HG02678 (cell line): ENCODE measurements at regions not wholly inside any gene's neighbourhood (a gene's known extent, or its start where the extent isn't known, plus 50 kb on each side); places are given as distances from the start of the nearest gene placed in this dataset.
A peak's percentile ranks its signal among the peaks of the same experiment; 100 is the strongest.
"Not testable (repeated sequence)": the region's sequence is repeated elsewhere in the genome, so short reads cannot be mapped to it uniquely, and the experiment has no call there.

Experiments used
- ATAC-seq: cut with Tn5 transposase; IDR thresholded peaks from one replicate; pipeline ENCODE4 v1.9.1; 2021; ENCODE audit warnings: mild to moderate bottlenecking, moderate library complexity; ENCODE audit not compliant: unreplicated experiment

DNA sequence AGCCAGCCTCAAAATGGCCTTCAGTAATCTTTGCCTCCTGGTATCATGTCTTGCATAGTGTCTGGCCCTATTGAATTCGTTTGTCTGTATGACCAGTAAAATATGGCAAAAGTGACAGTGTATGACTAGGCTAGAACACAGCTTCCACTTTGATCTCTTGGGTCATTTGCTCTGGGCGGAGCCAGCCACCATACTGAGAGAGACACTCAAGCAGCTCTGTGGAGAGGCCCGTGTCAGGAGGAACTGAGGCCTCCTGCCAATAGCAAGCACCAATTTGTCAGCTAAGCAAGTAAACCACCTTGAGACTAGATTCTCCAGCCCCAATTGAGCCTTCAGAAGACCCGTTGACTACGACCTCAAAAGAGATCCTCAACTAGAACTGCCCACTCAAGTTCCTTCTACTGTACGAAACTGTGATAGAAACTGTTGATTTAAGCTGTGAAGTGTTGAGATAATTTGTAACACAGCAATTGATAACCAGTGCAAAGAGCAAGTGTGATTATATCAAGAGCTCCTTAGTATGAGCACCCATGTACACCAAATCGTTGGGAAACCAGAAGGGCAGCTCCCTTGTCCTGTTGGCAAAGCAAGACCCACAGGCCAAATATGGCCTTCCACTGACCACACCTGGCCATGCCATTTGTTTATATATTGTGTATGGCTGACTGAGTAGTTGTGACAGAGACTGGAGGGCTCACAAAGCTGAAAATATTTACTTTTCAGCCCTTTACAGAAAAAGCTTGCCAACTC, 52.7 kb upstream of the SERBP1 start:
- no peak for ATAC-seq

- ATAC-seq: no peak
These were observed 54.3 kb upstream of the SERBP1 start for GRCh38 chr1:67484492-67484891.

DNA sequence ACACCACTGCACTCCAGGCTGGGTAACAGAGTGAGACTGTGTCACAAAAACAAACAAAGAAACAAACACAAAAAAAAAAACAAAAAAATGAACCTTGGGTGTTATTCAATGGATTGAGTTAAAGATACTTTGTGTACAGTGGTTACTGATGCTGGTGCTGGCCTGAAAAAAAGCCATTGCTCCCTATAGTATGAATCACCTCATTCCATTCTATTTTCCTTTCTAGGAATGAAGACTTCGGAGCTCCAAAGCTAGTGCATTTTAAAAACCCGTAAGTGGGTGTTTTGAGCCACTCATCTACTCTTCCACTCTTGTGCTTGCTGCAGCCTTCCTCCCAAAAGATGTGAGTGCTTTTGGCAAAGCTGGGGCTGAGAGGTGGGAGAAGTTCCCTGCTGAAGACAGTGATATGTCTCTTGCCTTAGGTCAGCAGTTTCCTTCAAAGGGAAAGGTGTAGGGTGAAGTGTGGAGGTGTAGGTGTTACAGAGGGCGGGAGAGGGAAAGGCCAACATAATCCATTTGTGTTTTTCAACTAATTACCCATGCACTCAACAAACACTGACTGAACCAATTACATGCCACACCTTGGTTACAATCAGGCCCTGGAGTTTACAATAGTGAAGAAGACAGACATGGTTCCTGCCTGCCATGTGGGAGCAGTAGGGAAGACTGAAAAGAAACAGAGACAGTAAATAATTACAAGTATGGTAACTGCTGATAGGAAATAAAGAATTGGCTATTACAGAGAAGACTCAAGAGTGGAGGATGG, 55.0 kb upstream of the SERBP1 start:
- ATAC-seq: no peak

GRCh38 chr1:67489643-67490042, 59.4 kb upstream of the SERBP1 start:
- ATAC-seq: peak; percentile 82

DNA sequence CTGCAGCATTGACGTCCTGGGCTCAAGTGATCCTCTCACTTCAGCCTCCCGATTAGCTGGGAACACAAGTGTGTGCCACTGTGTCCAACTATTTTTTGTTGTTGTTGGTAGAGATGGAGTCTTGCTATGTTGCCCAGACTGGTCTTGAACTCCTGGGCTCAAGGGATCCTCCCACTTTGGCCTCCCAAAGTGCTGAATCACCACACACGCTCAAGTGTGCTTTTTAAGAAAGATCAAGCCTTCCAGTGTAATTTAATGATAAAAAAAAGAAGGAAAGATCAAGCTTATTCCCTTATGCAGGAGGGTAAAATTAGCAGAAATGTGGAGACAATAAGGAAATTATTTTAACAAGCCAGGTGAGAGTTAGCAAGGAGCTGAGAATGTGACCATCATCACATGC, 61.1 kb upstream of the SERBP1 start:
- no peak for ATAC-seq

GRCh38 chr1:67493148-67493547, 62.9 kb upstream of the SERBP1 start:
- ATAC-seq: no peak

GRCh38 chr1:67495327-67495726, 65.1 kb upstream of the SERBP1 start:
- no peak for ATAC-seq

- ATAC-seq: no peak
These were observed 66.1 kb upstream of the SERBP1 start for GRCh38 chr1:67496329-67496728.

GRCh38 chr1:67500413-67500959, 70.3 kb upstream of the SERBP1 start:
- peak; percentile 99 for ATAC-seq

DNA sequence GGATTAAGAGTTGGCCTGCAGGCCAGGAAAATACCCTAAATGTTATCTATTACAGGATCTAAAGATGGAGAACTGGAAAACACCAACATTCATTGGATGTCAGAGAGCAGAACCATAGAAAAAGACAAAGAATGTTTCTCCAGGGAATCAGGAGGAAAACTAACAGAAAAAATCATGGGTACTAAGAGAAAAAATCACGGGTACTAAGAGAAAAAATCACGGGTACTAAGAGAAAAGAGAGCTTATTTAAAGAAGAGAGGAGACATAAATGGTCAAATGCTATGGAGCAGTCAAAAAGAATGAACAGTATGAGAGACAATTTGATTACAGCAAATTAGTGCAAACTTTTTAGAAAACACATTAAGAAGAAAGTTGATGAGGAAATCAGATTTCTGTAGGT, 73.8 kb upstream of the SERBP1 start:
- no peak for ATAC-seq

DNA sequence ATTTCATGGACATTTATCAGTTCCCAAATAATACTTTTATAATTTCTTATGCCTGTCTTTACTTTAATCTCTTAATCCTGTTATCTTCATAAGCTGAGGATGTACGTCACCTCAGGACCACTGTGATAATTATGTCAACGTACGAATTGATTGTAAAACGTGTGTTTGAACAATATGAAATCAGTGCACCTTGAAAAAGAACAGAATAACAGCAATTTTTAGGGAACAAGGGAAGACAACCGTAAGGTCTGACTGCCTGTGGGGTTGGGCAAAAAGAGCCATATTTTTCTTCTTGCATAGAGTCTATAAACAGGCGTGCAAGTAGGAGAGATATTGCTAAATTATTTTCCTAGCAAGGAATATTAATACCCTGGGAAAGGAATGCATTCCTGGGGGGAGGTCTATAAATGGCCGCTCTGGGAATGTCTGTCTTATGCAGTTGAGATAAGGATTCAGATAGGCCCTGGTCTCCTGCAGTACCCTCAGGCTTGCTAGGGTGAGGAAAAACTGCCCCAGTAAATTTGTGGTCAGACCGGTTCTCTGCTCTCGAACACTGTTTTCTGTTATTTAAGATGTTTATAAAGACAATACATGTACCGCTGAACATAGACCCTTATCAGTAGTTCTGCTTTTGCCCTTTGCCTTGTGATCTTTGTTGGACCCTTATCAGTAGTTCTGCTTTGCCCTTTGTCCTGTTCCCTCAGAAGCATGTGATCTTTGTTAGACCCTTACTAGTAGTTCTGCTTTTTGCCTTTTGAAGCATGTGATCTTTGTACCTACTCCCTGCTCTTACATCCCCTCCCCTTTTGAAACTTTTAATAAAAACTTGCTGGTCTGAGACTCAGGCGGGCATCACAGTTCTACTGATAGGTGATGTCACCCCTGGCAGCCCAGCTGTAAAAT, 83.4 kb upstream of the SERBP1 start:
- ATAC-seq: not testable (repeated sequence)

DNA sequence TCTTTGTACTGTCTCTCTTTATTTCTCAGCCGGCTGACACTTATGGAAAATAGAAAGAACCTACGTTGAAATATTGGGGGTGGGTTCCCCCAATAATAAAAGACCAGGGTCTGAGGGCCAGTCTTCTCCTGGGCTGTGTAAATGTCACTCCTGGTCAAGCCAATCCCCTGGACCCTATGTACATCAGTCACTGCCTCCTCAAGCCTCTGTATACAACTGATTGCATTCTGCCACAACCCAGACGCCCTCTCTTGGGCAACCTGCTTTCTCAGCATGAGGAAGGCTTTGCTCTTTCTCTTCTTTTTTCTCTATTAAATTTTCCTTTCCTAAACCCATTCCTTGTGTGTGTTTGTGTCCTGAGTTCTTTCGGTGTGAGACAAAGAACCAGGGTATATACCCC, 84.1 kb upstream of the SERBP1 start:
- ATAC-seq: no peak

GRCh38 chr1:67514786-67515185, 84.6 kb upstream of the SERBP1 start:
- ATAC-seq: no peak

GRCh38 chr1:67515324-67516080, 85.3 kb upstream of the SERBP1 start:
- ATAC-seq: no peak

DNA sequence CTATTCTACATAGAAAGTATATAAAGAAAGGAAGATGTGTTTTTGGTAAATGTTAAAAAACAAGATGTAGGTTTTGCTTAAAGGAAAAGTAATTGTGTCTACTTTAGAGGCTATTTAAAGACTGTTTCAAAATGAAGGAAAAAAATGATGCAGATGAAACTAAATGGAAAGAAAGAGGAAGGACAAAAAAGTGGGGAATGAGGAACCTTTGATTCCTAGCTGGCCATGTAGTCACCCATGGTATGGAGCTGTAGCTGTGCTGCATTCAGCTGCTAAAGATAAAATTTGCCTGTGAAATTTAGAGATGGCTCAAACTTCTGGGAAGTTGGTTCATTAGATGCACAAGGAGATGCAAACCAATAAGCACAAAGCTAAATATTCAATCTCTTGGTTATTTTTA, 86.8 kb upstream of the SERBP1 start:
- ATAC-seq: no peak

DNA sequence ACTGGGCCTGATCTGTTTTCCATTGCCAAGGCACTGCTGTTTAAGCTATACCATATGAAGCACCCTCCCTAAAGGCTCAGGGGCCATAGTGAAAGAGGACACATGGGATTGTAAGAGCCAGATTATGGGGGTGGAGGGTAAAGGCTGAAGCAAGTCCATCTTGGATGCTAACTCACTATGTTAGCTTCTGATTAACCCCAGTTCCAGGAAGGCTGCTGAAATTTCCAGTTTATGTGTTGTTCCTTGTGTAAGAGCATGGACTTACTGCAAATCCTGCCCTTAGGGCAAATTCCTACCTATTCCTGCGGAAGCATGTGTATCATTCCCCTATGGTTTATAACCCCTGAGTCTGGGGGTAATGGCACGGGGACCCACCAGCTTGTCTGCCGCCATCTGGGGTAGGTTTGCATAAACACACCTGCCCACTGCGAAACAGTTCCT, 91.8 kb upstream of the SERBP1 start:
- no peak for ATAC-seq

DNA sequence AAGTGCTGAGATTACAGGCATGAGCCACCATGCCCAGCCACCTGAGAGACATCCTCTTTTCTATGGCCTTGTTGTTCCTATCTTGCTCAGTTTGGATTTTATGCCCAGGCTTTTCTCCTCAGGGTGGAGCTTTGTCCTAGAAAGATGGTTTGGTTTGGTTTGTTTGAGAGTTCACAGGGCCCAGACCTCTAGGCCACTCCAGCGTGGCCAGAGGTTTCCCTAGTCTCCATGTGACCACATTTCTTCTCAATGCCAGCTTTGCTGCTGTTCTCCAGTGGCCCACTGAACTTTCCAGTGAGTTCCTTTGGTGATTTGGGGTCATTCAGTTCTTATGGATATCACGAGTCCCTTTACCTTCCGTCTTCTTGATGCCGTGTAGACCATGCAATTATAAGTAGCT, 92.6 kb upstream of the SERBP1 start:
- ATAC-seq: no peak

DNA sequence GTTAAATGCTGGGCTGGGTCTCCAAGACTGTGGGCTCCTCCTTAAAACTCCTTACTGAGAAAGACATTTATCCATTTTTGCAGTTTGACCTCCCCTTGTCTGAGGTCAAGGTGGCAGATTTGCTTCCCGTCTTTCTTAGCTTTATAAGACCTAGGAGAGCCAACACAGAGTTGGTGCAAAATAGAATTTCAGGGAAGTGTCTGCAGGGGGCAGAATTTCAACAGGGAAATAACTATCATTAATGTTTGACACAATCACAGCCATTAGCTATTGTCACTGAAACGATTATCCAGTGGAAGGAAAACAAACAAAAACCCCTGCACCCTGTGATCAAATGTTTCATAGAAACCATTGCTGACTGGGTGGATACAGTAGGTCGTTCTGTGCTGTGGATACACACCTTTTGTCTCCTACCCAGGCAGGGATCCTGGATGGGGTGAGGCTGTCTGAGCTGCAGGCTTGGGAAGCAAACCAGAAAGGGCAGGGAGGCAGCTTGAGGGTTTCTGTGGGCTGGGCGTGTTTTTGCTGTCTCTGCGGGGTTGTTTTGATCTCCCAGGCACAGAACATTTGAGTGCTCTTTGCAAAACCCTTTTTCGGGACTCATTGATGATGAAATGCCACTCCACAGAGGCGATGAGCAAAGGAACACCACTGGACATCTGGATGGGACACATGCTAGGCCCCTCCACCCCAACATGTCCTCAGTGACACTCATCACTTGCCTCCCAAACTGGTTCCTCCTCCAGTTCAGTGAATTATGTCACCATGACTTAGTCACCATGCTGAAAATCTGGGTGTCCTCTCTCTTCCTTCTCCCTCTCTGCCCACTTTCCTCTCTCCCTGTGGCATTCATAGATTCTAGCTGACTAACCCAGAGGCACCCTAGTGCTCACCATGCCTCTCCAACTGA, 94.2 kb upstream of the SERBP1 start:
- no peak for ATAC-seq

- ATAC-seq: no peak
These were observed 95.0 kb upstream of the SERBP1 start for GRCh38 chr1:67525053-67525760.
